ENCODE measurements at regions not wholly inside any gene's neighbourhood (a gene's known extent, or its start where the extent isn't known, plus 50 kb on each side); places are given as distances from the start of the nearest gene placed in this dataset.

GRCh38 chr3:191963182-191963581 lies 502.2 kb downstream of the PYDC2 start:
- POLR2A ChIA-PET = no interaction called here
- H3K36me3 ChIP-seq (ENCODE audit: insufficient read depth, low read length) = no peaks in the 10 kb centered on the region
- no peaks in the 10 kb centered on the region for H3K4me1 ChIP-seq (ENCODE audit: insufficient read depth, low read length)
- DNase-seq = no peak
- H3K27ac Mint-ChIP-seq = no peak overlapping the region
- no peaks in the 10 kb centered on the region for H3K4me1 Mint-ChIP-seq
- H3K27me3 ChIP-seq (ENCODE audit: insufficient read depth, low read length, poor library complexity, severe bottlenecking) = no peaks in the 10 kb centered on the region
- H3K9me3 ChIP-seq (ENCODE audit: low read length) = no peaks in the 10 kb centered on the region
- CTCF ChIA-PET = no interaction called here
- no peak overlapping the region for H3K4me3 ChIP-seq (ENCODE audit: low read length)
- no peak overlapping the region for H3K4me3 Mint-ChIP-seq
- H3K36me3 Mint-ChIP-seq = no peaks in the 10 kb centered on the region
- no peaks in the 10 kb centered on the region for H3K27me3 Mint-ChIP-seq
- no peak overlapping the region for H3K27ac ChIP-seq (ENCODE audit: low read depth, low read length)
- peaks cover 0 to 10% (median 3%) of the 10 kb centered on the region in 5 donors for H3K9me3 Mint-ChIP-seq

GRCh38 chr3:191966556-191966955 lies 505.6 kb downstream of the PYDC2 start:
- Mint-ChIP-seq H3K36me3 (no peaks in the 10 kb centered on the region), H3K27me3 (no peaks in the 10 kb centered on the region), H3K27ac (no peak overlapping the region), H3K9me3 (peaks cover 0 to 13% (median 2%) of the 10 kb centered on the region in 5 donors), H3K4me3 (no peak overlapping the region), H3K4me1 (no peaks in the 10 kb centered on the region)
- Histone ChIP-seq H3K36me3 (ENCODE audit: insufficient read depth, low read length) (no peaks in the 10 kb centered on the region), H3K27me3 (ENCODE audit: insufficient read depth, low read length, poor library complexity, severe bottlenecking) (no peaks in the 10 kb centered on the region), H3K4me3 (ENCODE audit: low read length) (no peak overlapping the region), H3K9me3 (ENCODE audit: low read length) (no peaks in the 10 kb centered on the region), H3K27ac (ENCODE audit: low read depth, low read length) (no peak overlapping the region), H3K4me1 (ENCODE audit: insufficient read depth, low read length) (no peaks in the 10 kb centered on the region)
- ChIA-PET CTCF (no interaction called here), POLR2A (no interaction called here)
- no peak for DNase-seq

GRCh38 chr3:191968299-191968698 lies 507.3 kb downstream of the PYDC2 start:
- H3K4me1 ChIP-seq (ENCODE audit: insufficient read depth, low read length) = no peaks in the 10 kb centered on the region
- ChIA-PET CTCF (no interaction called here), POLR2A (no interaction called here)
- H3K27ac ChIP-seq (ENCODE audit: low read depth, low read length) = no peak overlapping the region
- H3K36me3 ChIP-seq (ENCODE audit: insufficient read depth, low read length) = no peaks in the 10 kb centered on the region
- no peak overlapping the region for H3K4me3 ChIP-seq (ENCODE audit: low read length)
- H3K4me1 Mint-ChIP-seq = no peaks in the 10 kb centered on the region
- no peak for DNase-seq
- H3K4me3 Mint-ChIP-seq = no peak overlapping the region
- peaks cover 0 to 17% (median 2%) of the 10 kb centered on the region in 5 donors for H3K9me3 Mint-ChIP-seq
- no peaks in the 10 kb centered on the region for H3K36me3 Mint-ChIP-seq
- no peak overlapping the region for H3K27ac Mint-ChIP-seq
- H3K27me3 ChIP-seq (ENCODE audit: insufficient read depth, low read length, poor library complexity, severe bottlenecking) = no peaks in the 10 kb centered on the region
- no peaks in the 10 kb centered on the region for H3K9me3 ChIP-seq (ENCODE audit: low read length)
- no peaks in the 10 kb centered on the region for H3K27me3 Mint-ChIP-seq

GRCh38 chr3:191972714-191973398 lies 511.9 kb downstream of the PYDC2 start:
- Mint-ChIP-seq H3K9me3 (peaks cover 2 to 13% (median 8%) of the 10 kb centered on the region in 5 donors), H3K27me3 (no peaks in the 10 kb centered on the region), H3K36me3 (no peaks in the 10 kb centered on the region), H3K4me3 (no peak overlapping the region), H3K27ac (no peak overlapping the region), H3K4me1 (no peaks in the 10 kb centered on the region)
- Histone ChIP-seq H3K9me3 (ENCODE audit: low read length) (no peaks in the 10 kb centered on the region), H3K27me3 (ENCODE audit: insufficient read depth, low read length, poor library complexity, severe bottlenecking) (no peaks in the 10 kb centered on the region), H3K4me1 (ENCODE audit: insufficient read depth, low read length) (no peaks in the 10 kb centered on the region), H3K4me3 (ENCODE audit: low read length) (no peak overlapping the region), H3K27ac (ENCODE audit: low read depth, low read length) (no peak overlapping the region), H3K36me3 (ENCODE audit: insufficient read depth, low read length) (no peaks in the 10 kb centered on the region)
- ChIA-PET POLR2A (no interaction called here), CTCF (no interaction called here)
- no peak for DNase-seq

GRCh38 chr3:191973820-191974219 lies 512.9 kb downstream of the PYDC2 start:
- no peak for DNase-seq
- Histone ChIP-seq H3K4me3 (ENCODE audit: low read length) (no peak overlapping the region), H3K27ac (ENCODE audit: low read depth, low read length) (no peak overlapping the region), H3K27me3 (ENCODE audit: insufficient read depth, low read length, poor library complexity, severe bottlenecking) (no peaks in the 10 kb centered on the region), H3K36me3 (ENCODE audit: insufficient read depth, low read length) (no peaks in the 10 kb centered on the region), H3K4me1 (ENCODE audit: insufficient read depth, low read length) (no peaks in the 10 kb centered on the region), H3K9me3 (ENCODE audit: low read length) (no peaks in the 10 kb centered on the region)
- Mint-ChIP-seq H3K27ac (no peak overlapping the region), H3K36me3 (no peaks in the 10 kb centered on the region), H3K4me1 (no peaks in the 10 kb centered on the region), H3K4me3 (no peak overlapping the region), H3K9me3 (peaks cover 4 to 16% (median 8%) of the 10 kb centered on the region in 5 donors), H3K27me3 (no peaks in the 10 kb centered on the region)
- POLR2A ChIA-PET = no interaction called here
- CTCF ChIA-PET = no interaction called here

GRCh38 chr3:191975936-191976335 lies 515.0 kb downstream of the PYDC2 start:
- H3K9me3 Mint-ChIP-seq = peaks cover 7 to 19% (median 10%) of the 10 kb centered on the region in 5 donors
- Histone ChIP-seq H3K4me3 (ENCODE audit: low read length) (no peak overlapping the region), H3K27ac (ENCODE audit: low read depth, low read length) (no peak overlapping the region), H3K36me3 (ENCODE audit: insufficient read depth, low read length) (no peaks in the 10 kb centered on the region), H3K4me1 (ENCODE audit: insufficient read depth, low read length) (no peaks in the 10 kb centered on the region), H3K27me3 (ENCODE audit: insufficient read depth, low read length, poor library complexity, severe bottlenecking) (no peaks in the 10 kb centered on the region), H3K9me3 (ENCODE audit: low read length) (no peaks in the 10 kb centered on the region)
- H3K4me3 Mint-ChIP-seq = no peak overlapping the region
- ChIA-PET CTCF (no interaction called here), POLR2A (no interaction called here)
- no peak overlapping the region for H3K27ac Mint-ChIP-seq
- DNase-seq = no peak
- H3K27me3 Mint-ChIP-seq = no peaks in the 10 kb centered on the region
- no peaks in the 10 kb centered on the region for H3K36me3 Mint-ChIP-seq
- H3K4me1 Mint-ChIP-seq = no peaks in the 10 kb centered on the region

- Mint-ChIP-seq H3K4me3 (no peak overlapping the region), H3K36me3 (no peaks in the 10 kb centered on the region), H3K27ac (no peak overlapping the region), H3K27me3 (no peaks in the 10 kb centered on the region), H3K9me3 (peaks cover 6 to 14% (median 7%) of the 10 kb centered on the region in 5 donors), H3K4me1 (no peaks in the 10 kb centered on the region)
- no peaks in the 10 kb centered on the region for H3K4me1 ChIP-seq (ENCODE audit: insufficient read depth, low read length)
- no peaks in the 10 kb centered on the region for H3K27me3 ChIP-seq (ENCODE audit: insufficient read depth, low read length, poor library complexity, severe bottlenecking)
- no peak overlapping the region for H3K27ac ChIP-seq (ENCODE audit: low read depth, low read length)
- CTCF ChIA-PET = no interaction called here
- DNase-seq = no peak
- H3K36me3 ChIP-seq (ENCODE audit: insufficient read depth, low read length) = no peaks in the 10 kb centered on the region
- H3K9me3 ChIP-seq (ENCODE audit: low read length) = no peaks in the 10 kb centered on the region
- no peak overlapping the region for H3K4me3 ChIP-seq (ENCODE audit: low read length)
- POLR2A ChIA-PET = no interaction called here
Measured at GRCh38 chr3:191980443-191980842, 519.5 kb downstream of the PYDC2 start.

GRCh38 chr3:191982481-191982880 lies 521.5 kb downstream of the PYDC2 start:
- ChIA-PET POLR2A (no interaction called here), CTCF (no interaction called here)
- no peaks in the 10 kb centered on the region for H3K36me3 Mint-ChIP-seq

GRCh38 chr3:191985691-191986090 lies 524.7 kb downstream of the PYDC2 start:
- H3K27ac ChIP-seq (ENCODE audit: low read depth, low read length) = no peak overlapping the region
- no peaks in the 10 kb centered on the region for H3K27me3 ChIP-seq (ENCODE audit: insufficient read depth, low read length, poor library complexity, severe bottlenecking)
- Mint-ChIP-seq H3K4me1 (no peaks in the 10 kb centered on the region), H3K4me3 (no peak overlapping the region), H3K9me3 (peaks cover 0 to 16% (median 8%) of the 10 kb centered on the region in 5 donors), H3K27me3 (peaks cover 0 to 1% of the 10 kb centered on the region in 2 donors), H3K27ac (no peak overlapping the region), H3K36me3 (no peaks in the 10 kb centered on the region)
- no peak for DNase-seq
- no peak overlapping the region for H3K4me3 ChIP-seq (ENCODE audit: low read length)
- no peaks in the 10 kb centered on the region for H3K4me1 ChIP-seq (ENCODE audit: insufficient read depth, low read length)
- ChIA-PET CTCF (no interaction called here), POLR2A (no interaction called here)
- H3K36me3 ChIP-seq (ENCODE audit: insufficient read depth, low read length) = no peaks in the 10 kb centered on the region
- H3K9me3 ChIP-seq (ENCODE audit: low read length) = no peaks in the 10 kb centered on the region

More at GRCh38 chr3:191982481-191982880, 521.5 kb downstream of the PYDC2 start:
- Histone ChIP-seq H3K4me3 (ENCODE audit: low read length) (no peak overlapping the region), H3K27ac (ENCODE audit: low read depth, low read length) (no peak overlapping the region), H3K36me3 (ENCODE audit: insufficient read depth, low read length) (no peaks in the 10 kb centered on the region), H3K27me3 (ENCODE audit: insufficient read depth, low read length, poor library complexity, severe bottlenecking) (no peaks in the 10 kb centered on the region), H3K9me3 (ENCODE audit: low read length) (no peaks in the 10 kb centered on the region), H3K4me1 (ENCODE audit: insufficient read depth, low read length) (no peaks in the 10 kb centered on the region)
- no peaks in the 10 kb centered on the region for H3K4me1 Mint-ChIP-seq
- no peak for DNase-seq
- no peaks in the 10 kb centered on the region for H3K27me3 Mint-ChIP-seq
- peaks cover 6 to 17% (median 7%) of the 10 kb centered on the region in 5 donors for H3K9me3 Mint-ChIP-seq
- H3K27ac Mint-ChIP-seq = no peak overlapping the region
- no peak overlapping the region for H3K4me3 Mint-ChIP-seq

Measured in CD8-positive, alpha-beta memory T cell (primary cell).